GM21786 (cell line): ENCODE measurements at regions not wholly inside any gene's neighbourhood (a gene's known extent, or its start where the extent isn't known, plus 50 kb on each side); places are given as distances from the start of the nearest gene placed in this dataset.
"Not testable (repeated sequence)": the region's sequence is repeated elsewhere in the genome, so short reads cannot be mapped to it uniquely, and the experiment has no call there.

ENCODE experiments used
- ATAC-seq: cut with Tn5 transposase; IDR thresholded peaks from one replicate; pipeline ENCODE4 v1.9.1; 2021; ENCODE audit not compliant: unreplicated experiment

DNA sequence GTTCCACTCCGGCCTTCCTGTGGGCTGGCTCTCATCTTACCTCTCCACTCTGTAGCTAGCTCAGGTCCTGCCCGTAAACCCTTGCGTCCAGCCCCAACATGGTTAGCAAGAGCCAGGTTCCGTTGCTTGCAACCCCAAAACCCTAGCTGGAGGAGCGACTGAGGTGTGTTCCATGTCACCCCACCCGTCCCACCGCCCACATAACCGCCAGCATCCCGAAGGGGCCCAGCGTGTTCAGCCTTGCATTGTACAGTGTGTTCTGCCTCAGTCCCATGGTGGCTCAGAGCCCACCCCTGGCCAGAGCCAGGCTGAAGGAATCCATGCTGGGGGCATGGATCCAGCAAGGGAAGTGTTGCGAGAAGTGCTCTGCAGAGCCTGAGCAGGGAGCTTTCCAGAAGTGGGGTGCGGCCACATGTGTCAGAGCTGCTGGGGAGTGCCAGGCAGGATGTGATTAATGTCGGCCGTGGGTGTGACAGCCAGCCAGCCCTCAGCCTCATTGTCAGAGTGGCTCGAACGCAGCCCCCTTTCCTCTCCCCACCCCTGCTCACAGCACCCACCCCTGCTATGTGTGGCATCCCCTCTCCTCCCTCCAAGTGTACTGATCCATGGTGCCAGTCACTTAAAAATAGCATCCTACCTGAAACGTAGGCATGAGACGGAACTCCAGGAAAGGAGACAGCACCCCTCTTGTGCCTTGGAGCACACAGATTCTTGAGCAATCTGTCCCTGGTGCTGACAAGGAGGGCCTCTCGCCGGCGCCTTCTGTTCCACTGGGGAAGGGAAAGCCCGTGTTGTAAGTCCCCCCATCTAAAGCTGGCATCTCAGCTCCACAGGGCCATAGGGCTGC, 158.9 kb downstream of the OR4M2 start:
- ATAC-seq: not testable (repeated sequence)

DNA sequence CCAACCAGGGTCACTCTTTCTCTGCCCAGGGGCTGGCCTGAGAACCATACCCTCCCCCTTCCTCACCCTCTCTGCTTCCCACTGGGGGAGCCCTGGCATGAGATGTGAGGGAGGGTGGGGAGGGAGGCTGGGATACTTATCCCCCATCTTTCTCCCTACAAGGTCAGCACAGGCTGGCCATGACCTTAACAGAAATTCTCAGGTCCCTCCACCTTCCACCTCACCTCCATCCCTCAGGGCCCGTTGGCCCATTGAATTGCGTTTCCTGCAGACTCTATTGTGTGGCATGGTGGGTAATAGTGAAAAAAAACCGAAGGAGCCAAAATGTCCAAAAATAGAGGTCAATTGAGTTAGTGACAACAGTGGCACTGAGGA, 159.5 kb downstream of the OR4M2 start:
- ATAC-seq: no peak

DNA sequence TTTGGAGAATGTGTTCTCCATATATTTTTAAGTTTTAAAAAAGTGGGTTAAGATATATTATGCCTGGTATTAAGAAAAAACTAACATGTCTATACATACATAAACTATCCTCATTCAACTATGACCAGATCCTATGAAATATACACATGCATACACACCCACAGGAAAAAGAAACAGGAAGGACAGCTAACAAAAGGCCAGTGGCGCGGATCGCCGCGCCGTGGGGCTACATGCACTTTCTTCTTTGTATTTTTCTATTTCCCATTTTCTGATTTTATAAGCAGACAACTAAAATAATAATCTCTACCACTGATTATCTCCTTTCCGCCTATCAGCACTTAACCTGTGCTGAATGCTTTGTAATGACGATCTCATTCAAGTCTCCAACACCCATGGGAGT, 160.1 kb downstream of the OR4M2 start:
- no peak for ATAC-seq

DNA sequence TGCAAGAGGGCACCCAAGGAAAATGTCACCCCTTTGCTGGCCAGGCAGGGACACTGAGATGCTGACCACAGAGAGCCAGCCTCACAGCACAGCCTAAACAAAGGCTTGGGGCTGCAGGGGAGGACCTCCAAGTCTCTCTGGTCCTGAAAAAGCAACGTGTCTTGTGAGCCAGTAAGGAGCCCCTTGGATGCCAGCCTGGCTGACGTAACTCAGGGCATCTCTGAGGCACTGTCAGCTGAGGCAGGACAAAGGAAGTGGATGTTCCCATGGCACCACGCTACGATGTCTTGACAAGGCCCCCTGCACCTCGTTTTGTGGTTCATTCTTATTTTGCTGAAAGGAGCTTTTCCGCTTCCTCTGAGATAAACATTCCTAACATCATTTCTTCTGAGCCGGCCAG, 160.7 kb downstream of the OR4M2 start:
- ATAC-seq: no peak

DNA sequence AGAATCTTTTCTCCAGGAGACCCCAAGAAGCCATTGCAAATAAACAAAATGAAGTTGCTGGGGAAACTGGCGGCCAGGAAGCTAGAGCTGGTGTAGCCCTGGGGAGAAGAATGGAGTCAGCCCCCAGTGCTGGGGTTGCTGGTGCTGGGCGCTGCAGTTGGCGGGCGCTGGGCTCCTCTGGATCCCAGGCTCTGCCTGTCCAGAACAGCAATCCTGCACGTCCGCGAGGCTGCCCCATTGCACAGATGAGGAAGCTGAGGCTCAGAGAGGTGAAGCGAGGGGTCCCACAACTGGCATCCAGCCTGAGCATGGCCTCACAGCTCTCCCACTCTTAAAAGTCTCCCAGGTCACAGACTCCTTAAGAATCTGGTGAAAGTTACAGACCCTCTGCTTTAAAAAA, 161.1 kb downstream of the OR4M2 start:
- ATAC-seq: no peak

DNA sequence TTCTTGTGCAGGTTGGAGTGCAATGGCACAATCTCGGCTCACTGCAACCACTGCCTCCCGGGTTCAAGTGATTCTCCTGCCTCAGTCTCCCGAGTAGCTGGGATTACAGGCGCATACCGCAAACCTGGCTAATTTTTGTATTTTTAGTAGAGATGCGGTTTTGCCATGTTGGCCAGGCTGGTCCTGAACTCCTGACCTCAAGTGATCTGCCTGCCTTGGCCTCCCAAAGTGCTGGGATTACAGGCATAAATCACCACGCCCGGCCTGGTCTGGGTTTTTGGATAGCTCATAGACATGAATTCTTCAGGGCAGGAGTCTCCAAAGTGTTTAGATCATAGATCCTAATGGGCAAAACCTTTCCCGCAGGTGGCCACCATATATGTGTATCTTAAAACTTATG, 162.0 kb downstream of the OR4M2 start:
- ATAC-seq: not testable (repeated sequence)

DNA sequence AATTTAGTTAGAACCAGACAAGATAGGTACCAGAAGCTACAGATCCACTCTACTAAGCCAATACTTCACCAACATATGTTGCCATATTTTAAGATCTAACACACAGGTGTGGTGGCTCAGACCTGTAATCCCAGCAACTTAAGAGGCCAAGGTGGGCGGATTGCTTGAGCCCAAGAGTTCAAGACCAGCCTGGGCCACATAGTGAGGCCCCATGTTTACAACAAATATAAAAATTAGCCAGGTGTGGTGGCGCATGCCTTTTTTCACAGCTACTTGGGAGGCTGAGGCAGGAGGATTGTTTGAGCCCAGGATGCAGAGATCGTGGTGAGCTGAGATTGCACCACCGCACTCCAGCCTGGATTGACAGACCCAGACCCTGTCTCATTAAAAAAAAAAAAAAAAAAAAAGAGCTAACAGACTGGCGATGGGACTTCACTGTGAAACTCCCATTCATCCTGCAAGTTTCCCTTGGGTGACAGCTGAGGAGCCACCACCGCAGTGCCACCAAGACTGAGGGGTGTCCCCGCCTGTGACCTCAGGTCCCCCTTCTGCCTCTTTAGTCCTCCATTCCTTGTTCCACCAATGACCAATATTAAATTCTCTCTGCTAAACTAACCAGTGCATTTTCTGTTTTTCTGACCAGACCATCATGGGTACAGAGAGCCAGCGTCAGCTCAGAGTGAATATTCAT, 163.3 kb downstream of the OR4M2 start:
- ATAC-seq: no peak

DNA sequence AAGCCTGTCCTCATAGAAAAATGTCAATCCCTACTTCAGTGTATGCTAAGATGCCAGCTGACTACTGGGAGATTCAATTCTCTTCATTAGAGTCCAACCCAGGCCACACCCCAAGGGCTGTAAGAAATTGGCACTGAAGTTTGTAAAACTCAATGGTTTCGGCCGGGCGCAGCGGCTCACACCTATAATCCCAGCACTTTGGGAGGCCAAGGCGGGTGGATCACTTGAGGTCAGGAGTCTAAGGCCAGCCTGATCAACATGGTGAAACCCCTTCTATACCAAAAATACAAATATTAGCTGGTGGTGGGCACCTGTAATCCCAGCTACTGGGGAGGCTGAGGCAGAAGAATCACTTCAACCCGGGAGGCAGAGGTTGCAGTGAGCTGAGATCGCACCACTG, 169.2 kb downstream of the OR4M2 start:
- not testable (repeated sequence) for ATAC-seq

DNA sequence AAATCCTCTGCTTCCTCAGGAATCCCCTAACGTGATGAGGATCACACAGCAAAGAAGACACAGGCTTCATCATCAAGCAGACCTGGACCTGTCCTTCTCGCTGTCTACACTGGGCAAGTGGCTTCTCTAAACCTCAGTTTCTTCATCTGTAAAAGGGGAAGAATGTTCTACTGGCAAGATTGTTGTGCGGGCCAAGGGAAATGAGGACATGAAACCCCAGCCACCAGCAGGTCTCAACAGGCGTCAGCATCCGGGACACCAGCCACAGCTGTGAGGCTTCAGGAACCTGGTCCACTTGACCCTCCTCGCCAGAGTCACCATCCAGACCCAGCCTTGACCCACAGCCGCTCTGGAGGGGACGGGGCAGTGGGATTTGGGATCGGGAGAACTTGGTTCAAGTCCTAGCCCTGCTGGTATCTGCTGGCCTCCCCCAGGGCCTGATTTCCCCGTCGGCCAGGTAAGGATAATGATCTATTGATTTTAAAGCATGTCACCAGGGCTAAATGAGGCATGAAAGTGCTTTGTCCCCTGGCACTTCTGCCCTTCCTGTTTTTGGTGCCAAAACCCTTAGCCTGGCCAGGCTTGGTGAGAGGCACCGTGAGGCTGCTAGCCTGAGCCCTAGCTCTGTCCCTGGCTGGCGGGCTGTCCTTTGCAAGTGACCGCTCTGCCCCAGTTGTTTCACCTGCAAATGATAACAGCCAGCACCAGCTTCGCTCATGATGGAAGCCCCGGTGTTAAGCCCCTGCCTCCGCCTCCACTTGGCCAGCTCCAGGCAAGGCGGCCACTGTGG, 170.4 kb downstream of the OR4M2 start:
- not testable (repeated sequence) for ATAC-seq

DNA sequence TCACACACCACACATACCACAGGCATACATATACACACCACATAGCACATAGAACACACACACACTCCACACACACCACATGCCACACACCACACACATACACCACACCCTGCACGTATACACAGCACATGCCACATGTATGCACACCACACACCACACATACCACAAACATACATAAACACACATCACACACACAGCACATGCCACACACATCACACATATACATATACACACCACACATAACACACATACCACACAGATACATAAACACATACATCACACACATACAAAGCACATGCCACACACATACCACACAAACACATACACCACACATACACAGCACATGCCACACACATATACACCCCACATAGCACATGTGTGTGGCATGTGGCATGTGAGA, 171.1 kb downstream of the OR4M2 start:
- no peak for ATAC-seq

DNA sequence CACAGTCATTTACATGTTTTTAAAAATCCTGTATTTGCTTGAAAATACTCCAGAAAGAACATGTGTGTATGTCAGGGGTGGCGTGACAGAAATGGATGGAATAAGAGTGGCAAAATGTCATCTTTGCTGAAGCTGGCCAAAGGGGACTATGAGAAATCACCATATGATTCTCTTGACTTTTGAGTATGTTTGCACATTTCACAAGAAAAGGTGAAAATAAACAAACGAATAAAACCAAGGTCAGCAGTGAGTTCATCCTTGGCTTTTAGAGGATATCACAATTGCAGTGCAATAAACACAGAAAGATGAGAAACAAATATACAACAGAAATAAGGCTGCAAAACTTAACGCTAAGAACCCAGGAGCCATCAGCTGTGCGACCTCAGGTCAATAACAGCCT, 171.7 kb downstream of the OR4M2 start:
- not testable (repeated sequence) for ATAC-seq

DNA sequence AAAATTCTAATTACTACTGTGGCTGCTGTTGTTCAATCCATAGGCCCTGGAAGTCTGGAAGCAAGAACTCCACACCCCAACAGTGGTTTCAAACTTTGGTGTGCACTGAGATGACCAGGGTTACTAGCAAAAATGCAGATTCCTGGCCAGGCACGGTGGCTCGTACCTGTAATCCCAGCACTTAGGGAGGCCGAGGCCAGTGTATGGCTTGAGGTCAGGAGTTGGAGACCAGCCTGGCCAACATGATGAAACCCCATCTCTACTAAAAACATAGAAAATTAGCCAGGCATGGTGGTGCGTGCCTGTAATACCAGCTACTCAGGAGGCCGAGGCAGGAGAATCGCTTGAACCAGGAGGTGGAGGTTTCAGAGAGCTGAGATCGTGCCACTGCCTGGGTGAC, 172.2 kb downstream of the OR4M2 start:
- ATAC-seq: not testable (repeated sequence)

DNA sequence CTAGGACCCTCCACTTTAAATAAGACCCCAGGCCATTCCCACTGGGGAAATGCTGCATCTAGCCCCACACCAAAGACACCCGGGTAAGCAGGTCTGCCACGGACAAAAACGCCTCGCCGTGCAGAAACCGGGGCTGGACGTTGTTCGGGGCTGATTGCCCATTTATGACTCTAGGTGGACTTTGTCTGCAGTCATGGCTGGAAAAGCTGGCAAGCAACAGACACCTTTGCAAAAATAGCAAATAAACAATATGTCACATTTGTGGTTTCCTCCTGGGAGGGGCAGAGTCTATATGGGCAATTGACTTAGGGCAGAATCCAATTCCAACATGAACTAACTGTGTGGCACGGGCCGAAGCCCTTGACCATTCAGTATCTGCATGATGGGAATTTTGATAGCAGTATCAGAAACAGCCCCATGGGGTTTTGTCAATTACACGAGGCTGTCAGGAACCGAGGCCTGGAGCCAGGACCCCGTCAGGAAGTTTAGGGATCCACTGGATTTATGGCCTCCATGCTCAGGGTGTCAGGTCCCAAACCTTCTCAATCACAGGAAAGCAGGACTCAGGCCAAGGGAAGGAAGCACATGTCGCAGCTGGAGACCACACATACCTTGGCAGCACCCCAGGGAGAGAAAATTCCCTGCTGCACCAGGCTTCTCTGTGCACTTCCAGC, 172.8 kb downstream of the OR4M2 start:
- not testable (repeated sequence) for ATAC-seq

DNA sequence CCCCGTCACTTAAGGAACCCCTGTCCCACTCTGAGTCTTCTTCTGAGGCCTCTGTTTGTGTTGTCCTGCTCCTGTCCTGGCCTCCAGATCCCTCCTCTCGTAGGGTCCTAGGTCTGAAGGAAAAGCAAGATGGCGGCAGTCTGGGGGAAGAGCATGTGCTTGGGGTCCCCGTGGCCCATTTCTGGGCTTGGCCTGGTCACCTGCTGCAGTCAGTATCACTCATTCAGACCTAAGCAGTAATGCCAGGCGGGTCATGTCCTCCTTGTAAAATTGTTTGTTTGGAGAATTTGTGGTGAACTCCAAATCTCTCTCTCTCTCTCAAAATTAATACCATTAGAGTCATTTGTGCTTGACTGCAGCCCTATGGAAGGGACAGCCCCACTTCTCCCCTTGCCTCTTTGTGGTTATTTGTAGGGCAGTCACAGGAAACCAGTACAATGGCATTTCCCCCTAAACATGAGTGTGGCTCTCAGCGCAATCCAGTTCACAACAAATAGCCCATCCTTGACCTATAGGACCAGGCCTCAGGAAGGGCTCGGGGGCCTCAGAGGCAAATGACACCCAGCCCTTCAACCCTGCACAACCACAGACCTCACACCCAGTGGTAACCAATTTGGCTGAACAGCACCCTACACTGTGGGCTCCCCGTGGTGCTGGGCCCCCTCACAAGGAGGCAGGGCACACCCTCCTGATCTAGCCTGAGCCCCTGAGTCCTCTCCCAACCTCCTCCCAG, 173.5 kb downstream of the OR4M2 start:
- peak; percentile 80 for ATAC-seq

DNA sequence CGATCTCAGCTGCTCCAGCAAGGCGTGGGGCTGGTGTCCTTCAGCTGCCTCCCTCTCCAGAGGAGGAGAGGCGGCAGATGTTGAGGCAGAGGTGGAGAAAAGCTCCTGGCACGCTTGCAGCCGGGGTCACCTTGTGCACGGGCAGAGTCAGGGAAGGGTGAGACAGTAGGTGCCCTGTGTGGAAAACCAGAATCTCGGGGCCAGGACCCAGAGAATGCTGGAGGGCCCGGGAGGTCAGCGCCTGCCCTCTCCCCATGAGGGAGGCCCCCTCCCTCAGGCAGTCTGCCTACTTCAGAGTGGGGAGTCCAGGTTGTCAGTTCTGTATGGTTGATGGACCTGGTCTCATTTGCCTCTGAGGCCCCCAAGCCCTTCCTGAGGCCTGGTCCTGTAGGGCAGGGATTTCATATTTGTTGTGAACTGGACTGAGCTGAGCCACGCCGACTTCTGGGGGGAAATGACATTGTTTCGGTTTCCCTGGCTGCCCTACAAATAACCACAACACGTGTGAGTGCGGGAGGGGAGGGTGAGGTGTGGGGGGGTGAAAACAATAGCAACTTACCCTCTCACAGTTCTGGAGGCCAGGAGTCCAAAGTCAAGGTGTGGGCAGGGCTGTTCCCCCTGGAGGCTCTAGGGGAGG, 174.2 kb downstream of the OR4M2 start:
- peak; percentile 39 for ATAC-seq

DNA sequence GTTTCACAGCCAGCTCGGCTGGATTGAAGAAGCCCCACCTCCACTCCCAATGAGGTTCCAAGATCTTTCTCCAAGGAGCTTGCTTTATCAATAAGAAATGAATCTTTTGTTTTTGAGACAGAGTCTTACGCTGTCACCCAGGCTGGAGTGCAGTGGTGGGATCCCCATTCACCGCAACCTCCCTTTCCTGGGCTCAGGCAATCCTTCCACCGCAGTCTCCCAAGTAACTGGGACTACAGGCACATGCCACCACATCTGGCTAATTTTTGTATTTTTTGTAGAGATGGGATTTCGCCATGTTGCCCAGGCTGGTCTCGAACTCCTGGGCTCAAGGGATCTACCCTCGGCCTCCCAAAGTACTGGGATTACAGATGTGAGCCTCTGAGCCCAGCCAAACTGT, 175.3 kb downstream of the OR4M2 start:
- ATAC-seq: not testable (repeated sequence)

DNA sequence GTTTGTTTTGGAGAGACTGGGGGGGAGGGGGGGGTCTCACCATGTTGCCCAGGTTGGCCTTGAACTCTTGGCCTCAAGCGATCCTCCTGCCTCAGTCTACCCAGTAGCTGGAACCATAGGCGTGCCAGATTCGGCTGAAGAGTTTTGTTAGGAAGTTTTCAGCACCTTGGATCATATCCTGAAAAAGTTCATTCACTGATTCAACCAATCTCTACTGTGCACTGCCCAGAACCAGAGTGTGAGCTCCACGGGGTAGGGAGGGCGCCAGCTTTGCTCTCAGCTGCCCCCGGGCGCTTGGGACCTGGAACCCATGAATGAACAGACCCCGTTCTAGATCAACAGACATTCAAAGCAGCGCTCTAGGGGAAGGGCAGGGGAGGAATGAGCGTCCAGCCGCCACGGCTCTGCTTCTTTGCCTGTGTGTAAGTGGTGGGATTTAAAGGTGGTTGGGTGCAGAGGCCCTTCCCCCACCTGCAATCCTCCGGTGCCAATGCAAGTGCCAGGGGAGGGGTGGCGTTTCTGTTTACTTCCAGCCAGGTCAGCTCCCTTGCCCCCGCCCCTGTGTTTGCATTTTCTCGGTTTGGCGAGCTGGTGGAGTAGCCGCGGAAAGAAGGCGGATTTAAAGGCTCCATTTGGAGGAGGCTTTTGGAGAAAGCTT, 176.2 kb downstream of the OR4M2 start:
- ATAC-seq: not testable (repeated sequence)

DNA sequence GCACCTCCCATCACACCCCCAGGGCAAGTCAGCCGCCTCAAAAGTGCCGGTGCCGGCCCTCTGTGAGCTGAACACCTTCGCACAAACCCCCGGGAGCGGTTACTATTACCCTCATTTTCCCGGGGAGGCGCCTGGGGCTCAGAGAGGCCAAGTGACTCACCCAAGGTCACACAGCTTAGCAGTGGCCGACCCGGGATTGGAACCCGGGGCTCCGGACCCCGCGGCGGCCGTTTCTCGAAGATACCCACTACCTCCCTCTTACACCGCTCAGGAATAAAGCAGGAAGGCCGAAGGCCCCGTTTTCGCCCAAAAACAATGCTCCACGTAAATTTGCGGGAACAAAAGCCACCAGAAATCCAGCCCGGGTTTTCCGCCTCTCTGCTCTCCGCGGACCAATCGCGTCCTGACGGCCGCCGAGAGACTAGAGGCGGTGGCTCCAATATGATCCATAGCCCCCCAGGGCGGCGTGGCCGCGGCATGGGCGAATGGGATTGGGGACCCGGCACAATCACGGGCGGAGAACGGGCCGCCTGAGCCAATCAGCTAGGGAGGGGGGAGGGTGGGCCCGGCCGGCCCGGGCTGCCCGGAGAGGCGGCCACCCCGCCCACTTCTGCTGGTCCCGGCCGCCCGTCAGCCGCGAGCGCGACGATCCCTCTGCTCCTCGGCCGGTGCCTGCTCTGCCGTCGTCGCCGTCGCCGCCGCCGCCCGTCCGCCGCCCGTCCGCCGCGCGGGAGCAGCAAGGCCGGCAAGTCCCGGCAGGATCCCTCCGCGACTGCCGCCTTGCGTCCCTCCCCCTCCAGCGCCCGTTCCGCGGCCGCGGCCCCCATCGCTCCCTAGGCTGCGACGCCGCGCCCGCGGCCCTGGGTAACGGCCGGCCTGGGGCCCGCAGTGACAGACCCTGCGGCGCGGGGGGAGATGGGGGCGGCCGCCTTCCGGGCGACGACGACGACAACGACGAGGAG, 177.0 kb downstream of the OR4M2 start:
- ATAC-seq: no peak
